Testis (tissue), 2 donors: ENCODE measurements at regions not wholly inside any gene's neighbourhood (a gene's known extent, or its start where the extent isn't known, plus 50 kb on each side); places are given as distances from the start of the nearest gene placed in this dataset.

Experiments
- POLR2A ChIP-seq: fragments of 450-650 bp; IDR thresholded peaks from one replicate; pipeline ENCODE4 v1.6.1; 2017; ENCODE audit warnings: antibody characterized with exemption, mild to moderate bottlenecking, moderate library complexity
- TF ChIP-seq, protein P1 (sequence below), 3 experiments: fragments of 450-650 bp in 2 of 3; fragments of 200-600 bp in 1 of 3; sonication (generic) in 1 of 3; IDR thresholded peaks; one replicate each; pipeline ENCODE4 v1.5.1; 2016 to 2019; ENCODE audit warnings: antibody characterized with exemption in 3 of 3, mild to moderate bottlenecking in 2 of 3, moderate library complexity in 1 of 3

DNA sequence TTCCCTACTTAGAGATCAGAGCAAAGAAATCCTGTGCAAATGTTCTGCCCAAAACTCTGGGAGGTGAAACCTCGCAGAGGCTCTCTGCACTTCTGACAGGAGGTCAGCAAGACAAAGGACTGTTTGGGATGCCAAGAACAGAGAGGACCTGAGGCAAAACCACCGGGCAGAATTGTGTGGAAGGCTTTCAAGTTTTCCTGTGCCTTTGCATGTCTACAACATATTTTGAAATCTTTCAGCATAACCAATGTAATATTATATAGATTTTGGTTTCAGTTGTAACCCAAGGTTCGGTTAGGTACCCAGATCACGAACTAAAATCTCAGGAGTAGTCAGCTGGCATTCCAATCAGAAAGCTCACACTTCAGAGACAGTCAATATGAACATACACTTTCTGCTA lies 99.4 kb upstream of the PLEKHA5 start:
- TF ChIP-seq POLR2A, result no peak
- TF ChIP-seq, protein P1, sequence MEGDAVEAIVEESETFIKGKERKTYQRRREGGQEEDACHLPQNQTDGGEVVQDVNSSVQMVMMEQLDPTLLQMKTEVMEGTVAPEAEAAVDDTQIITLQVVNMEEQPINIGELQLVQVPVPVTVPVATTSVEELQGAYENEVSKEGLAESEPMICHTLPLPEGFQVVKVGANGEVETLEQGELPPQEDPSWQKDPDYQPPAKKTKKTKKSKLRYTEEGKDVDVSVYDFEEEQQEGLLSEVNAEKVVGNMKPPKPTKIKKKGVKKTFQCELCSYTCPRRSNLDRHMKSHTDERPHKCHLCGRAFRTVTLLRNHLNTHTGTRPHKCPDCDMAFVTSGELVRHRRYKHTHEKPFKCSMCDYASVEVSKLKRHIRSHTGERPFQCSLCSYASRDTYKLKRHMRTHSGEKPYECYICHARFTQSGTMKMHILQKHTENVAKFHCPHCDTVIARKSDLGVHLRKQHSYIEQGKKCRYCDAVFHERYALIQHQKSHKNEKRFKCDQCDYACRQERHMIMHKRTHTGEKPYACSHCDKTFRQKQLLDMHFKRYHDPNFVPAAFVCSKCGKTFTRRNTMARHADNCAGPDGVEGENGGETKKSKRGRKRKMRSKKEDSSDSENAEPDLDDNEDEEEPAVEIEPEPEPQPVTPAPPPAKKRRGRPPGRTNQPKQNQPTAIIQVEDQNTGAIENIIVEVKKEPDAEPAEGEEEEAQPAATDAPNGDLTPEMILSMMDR (IDR thresholded peaks at IDR 0.05), result no peak
